Fibroblast of skin of left quadriceps (primary cell): ENCODE measurements at regions not wholly inside any gene's neighbourhood (a gene's known extent, or its start where the extent isn't known, plus 50 kb on each side); places are given as distances from the start of the nearest gene placed in this dataset.
A peak's percentile ranks its signal among the peaks of the same experiment; 100 is the strongest.

Experiments
- DNase-seq, 2 experiments: peaks; one replicate each; pipeline ENCODE4 v3.0.0-alpha.2; 2013; ENCODE audit warnings: low read depth in 2 of 2

DNA sequence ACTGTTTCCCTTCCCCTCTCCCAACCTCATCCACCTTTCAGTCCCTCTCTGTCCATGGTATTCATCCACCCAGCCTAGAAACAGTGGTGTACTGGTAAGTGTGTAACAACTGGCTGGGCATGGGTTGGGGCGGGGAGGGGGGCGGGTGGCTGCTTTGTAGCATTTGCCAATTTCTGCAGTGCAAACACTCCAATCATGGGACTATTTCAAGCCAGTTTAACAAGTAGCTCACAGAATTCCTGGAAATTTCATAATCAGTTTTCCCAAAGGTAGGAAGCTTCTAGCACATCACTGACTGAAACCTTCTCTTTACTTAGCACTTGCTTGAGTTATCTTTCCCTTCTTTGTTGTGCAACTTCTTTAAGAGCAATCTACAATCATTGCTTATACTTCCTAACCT is 100.8 kb upstream of the WASF3 start:
- no peak for DNase-seq

DNA sequence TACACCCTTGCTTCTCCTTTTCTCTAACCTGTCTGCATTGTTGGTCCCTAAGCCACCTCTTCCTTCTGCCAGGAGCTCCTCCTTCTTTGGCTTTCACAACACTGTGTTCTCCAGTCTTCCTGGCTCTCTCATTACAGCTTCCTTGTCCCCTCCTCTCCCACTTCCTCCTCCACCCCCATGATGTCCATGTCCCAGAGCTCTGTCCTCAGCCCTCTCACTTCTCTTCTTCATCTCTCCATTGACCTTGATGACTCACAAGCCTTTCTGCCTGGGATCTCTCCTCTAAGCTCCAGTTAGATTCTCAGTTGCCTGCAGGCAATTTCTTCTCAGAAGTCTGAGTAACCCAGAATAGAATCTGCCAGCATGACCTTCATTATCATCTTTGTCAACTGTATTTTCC is 100.3 kb upstream of the WASF3 start:
- DNase-seq = no peak

DNA sequence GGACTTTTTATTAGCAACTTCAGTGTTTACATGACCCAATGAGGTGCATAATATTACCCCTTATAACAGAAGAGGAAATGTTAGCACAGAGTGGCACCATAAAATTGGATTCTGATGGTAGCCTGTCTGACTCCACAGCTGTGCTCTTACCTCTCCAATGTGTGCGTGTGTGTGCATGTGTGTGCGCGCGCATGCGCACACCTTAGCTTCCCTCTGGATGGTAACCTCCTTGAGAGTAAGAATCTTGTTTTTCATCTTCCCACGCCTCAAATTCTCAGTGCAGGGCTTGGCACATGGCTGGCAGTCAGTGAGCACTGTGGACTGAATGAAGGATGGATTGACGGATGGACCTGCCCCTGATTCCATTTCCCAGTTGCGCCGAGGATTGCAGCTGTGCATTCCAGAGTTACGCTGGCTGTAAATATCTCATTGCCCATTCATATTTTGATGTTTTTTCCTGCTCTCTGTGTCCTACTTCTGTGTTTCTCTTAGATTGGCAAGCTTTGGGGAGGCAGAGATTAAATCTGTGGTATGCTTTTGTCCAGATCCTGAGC is 99.2 kb upstream of the WASF3 start:
- no peak for DNase-seq

DNA sequence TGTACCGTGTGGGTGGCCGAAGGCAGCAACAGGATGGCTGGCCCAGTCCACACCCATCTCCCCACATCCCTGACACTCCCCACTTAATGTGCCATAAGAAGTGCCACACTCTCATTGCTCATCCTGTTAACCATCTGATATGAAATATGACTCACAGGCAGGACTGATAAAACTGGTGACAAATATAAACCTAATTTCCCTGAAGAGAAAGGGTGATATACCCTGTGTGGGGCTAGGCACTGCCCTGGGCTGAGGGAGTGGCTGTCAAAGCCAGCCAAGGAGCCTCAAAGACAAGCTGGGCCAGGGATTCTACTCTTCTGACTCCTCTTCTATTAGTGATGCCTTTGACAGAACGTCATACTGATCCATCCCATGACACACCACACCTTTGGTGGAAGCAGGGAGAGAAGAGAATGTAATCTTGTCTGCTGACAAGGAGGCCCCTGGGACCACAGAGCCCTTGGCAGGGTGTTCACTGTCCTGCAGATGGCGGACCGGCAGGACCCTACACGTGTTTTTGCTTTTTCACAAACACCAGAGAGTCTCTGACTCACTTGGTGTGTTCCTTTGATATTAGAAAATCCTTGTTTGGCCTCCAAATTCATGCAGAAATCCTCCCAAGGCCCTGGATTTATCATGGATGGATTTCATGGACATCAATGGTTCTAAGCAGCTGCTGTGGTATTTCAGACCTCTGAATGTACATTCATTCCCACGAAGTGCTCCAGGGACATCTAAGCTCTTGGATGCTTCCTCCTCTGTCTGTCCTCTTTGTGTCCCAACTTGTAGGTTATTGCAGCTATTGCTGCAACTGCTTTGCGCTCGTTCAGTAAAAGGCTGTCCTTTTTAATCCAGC is 98.0 kb upstream of the WASF3 start:
- DNase-seq = no peak

DNA sequence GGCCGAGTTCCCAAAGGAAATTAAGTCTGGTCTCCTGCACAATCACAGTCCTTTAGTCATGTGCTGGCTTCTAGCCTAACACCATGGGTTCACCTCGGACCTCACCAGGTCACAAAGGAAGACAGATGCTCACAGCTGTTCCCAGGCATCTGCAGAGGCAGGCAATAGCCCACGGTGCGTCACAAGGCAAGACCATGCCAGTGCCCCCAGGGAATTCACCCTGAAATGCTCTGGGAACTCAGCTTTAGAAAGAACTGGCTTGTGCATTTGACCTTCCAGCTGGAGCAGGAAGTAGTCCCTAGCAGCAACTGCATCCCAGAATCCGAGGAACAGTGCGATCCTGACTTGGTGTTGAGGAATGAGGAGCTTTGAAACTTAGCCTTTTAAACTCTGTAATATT is 96.8 kb upstream of the WASF3 start:
- DNase-seq = no peak

DNA sequence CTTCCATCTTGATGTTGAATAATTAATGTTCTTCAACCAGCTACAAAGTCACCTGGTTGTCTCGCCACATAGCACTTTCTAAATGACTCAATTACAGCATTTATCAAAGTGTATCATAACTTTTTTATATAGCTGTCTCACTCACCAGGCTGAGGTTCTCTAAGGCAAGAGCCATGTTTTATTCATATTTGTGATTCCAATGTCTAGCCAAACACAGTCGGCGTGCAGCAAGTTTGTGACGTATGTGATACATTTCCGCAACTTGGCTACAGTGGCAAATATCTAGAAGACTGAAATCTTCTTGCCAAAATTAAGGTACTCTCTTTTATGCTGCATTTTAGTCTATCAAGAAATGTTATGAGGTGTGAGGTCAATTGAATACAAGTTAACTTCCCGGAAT is 94.2 kb upstream of the WASF3 start:
- no peak for DNase-seq

DNA sequence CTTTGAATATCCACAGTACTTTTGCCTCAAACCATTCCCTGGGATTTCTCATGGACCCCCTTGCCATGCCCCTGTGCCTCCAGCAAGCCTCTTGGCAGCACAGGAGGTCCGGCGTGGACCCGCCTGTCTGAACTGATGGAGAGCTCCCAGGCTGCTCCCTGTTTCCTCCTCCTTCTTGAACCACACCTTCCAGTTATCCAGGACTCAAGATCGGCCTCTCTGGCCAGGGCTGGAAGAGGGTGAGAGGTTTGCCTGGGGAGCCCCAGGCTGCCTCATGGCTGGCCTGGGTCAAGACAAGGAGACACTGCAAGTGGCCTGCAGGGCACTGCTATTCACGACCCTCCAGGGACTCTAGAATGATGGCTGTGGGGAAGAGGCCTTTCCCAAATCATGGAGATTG is 93.6 kb upstream of the WASF3 start:
- DNase-seq = no peak

DNA sequence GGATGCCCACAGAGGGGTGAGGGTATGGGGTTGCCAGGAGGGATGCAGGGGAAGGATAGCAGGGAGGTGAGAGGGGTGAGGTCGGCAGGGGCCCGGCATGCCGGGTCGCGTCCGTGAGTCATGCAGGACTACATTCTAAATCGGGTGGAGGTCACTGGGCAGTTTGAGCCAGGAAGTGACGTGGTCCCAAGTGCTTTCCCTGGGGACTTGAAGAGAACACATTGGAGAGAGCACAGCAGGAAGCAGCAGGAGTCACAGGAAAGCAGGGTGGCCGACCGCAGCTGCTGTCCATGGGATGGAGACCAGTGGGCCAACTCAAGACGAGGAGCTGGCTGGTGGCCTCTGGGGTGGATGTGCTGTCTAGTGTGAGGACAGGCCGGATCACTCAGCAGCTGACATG is 92.0 kb upstream of the WASF3 start:
- no peak for DNase-seq

DNA sequence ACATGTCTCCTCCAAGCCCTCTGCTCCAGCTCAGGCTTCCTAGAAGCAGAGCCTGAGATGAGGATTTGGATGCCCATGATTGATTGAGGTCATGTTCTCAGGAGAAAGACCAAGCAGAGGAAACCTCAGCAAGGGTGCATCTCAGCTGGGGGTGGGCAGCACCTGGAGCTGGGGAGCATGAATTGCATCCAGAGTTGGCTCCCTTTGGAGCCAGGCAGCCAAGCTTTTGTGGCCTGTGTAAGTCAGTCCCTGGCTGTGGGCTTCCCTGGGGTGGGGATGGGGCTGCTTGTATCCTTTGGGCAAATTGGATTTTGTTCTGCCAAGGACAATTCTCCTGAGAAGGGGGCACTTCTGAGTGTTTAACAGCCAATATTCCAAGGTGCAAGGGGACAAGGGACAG is 91.5 kb upstream of the WASF3 start:
- DNase-seq = no peak

DNA sequence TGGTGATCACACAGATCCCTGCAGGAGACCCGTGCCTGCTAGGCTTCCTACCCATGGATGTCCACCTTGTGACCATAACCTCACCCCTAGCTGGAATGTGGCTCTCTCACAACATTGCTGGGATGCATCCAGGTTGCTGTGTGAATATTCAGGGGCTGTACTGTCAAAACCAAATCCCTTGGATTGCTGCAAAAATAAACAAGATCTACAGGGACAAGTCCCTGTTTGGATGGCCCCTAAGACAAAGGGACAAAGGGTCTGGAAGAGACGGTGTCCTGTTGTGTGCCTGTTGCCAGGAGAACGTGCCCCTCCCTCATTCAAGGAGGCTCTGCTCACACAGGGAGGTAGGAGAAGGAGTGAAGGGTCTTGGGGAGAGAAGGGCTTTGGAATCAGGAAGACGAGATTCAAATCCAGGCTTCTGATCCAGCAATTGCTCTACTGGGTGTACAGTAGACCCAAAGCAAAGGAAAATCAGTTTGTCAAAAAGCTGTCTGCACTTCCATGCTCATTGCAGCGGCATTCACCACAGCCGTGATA is 89.2 kb upstream of the WASF3 start:
- DNase-seq = no peak

DNA sequence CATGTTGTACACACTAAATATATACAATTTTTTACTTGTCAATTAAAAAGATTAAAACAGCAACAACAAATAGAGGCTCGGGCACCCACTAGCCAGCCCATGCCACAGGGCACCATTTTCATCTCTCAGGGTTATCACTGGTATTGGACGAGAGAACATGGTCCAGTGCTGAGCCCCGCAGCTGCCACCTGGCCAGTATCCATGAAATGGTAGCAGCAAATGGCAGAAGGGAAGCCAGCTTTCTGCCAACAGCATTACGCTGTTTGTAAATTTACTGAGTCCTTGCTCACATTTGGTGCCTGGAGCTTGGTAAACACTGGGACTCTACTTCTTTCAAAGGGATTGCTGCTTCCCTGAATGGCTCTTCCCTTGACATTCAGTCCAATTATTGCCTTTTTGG is 87.9 kb upstream of the WASF3 start:
- DNase-seq = no peak

DNA sequence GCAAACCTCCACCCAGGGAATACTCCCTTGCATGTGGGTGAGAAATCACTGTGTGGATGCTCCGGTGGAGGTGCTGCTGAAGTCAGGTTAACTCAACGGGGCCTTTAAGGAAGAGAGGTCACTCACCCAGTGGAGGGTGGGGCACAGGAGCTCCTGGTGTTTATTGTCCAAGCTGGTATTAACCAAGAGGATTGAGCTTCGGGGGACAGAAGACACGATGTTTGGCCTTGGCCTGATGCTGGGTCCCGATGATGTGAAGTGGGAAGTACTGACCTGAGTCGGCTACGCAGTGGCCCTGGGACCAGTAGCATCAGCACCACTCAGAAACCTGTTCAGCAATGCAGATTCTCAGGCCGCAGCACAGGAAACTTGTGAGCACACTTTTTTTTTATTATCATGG is 85.7 kb upstream of the WASF3 start:
- DNase-seq = no peak

DNA sequence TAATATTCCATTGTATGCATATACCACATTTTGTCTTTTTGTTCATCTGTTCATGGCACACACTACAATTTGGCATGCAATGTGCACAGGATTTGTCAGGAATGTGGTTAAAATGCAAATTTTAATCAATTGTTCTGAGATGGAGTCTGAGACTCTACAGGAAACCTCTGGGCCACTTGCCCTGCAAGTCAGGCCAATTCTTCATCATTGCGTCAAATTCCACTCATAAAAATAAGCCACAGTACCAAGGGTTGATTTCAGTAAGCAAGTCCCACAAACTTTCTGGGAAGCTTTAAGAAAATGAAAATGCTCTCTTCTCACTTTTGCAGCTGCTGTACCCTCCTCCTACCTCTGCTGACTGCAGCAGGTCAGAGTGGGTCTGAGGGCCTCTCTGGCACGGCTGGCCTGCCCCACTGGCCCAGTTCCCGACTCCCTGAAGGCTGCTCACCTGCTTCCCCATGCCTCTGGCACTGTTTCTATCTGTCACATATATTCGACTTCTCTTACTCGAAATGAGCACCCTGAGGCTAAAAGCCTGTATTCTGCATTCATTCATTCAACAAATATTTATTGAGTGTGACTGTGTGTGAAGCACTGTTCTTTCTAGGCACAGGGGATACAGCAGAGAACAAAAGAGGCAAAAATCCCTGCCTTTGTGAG is 83.8 kb upstream of the WASF3 start:
- DNase-seq = no peak

DNA sequence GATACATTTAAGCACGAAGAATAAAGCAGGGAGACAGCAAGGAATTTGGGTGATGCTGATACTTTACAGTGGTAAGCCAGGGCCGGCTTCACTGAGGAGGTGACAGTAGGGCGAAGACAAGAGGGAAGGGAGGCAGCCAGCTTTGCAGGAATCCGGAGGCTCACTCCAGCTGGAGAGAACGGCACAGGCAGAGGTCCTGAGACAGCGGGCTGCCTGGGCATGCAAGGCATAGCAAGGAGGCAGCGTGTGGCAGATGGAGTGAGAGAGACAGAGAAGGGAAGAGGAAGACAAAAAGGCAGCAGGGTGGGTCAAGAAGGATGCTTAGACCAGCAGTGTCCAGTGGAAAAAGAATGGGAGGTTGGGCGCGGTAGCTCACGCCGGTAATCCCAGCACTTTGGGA is 83.2 kb upstream of the WASF3 start:
- DNase-seq = no peak

DNA sequence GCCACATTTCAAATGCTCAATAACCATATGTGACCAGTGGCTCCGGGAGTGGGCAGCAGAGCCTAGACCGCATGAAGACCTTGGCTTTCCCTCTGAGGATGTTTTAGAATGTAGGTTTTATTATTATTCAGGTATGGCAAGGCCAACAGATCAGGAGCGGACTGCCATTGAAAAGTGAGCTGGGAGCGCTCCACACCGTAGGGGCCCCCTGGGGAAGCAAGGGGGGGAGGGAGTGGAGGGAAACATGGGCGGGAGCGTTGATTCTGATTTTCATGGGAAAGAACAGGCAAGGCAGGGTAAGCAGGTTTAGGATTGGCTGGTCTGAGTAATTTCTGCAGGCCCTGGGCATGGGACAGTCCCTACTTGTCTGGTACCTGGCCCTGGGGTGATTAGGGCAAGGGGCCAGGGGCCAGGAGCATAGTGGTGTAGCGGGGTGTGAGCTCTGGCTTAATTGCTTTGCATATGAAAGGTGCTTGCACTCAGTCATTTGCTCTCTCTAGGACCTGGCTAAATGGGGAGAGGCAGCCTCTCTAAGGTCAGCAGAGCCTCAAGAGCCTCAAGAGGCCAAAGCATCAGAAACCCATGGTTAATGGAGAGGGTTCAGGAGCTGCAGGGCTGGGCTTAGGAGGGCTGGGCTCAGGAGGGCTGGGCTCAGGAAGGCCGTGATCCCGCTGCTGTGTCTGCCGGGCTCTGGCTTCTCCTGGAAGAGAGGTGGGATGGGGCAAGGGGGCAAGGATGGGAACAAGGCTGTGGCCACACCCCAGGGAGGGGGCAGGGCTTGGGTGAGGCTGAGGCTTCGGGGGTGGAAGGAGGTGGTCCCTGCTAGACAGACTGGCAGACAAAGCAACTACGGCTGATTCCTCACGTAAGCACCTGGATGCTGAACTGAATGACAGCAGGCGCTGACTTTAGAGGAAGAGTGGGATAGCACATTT is 82.0 kb upstream of the WASF3 start:
- no peak for DNase-seq

DNA sequence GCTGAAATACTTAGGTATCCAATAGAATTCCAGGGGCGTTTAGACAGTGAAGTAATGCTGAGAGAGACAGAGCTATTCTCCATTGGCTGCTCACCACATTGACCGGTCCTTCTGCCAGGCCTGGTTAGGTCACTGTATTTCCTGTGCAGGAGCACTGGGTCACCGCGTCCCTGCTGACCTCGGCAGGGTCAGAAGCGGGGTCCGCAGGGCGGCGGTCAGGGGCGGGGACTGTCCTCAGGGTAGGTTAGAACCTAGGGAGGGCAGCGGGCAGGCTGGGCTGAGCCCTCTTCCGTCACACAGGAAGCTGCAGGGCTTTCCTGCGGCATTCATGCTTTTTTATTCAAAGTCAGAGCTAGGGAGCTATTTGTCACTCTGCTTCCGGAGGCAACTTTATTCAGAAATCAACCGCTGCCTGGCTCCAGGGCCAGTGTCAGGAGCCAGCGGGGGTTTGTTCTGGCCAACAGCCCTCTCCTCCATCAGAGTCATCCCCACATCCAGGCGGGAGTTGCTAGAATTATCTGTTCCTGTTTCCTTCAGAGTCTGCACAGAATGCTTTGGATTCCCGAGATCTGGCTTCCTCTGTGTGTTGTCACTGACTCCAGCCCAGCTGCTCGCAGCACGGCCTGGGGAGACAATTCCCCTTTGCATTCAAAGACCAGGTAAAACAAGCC is 81.2 kb upstream of the WASF3 start:
- DNase-seq = no peak

DNA sequence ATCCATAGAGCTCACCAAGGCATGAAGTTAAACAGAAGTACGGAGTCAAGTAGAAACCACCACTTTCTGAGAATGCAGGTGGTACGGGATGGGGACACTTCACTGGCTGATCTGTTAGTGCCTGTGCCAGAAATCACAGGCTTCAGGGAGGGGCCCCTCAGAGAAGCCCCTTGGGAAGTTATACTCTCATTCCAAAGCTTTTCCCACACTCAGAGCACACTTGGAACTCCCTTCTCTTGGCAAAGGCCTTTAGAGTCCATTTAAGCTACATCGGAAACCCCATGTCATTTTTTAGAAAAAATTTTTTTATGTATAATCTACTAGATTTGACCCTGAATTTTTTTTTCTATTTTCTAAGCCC is 80.7 kb upstream of the WASF3 start:
- DNase-seq = no peak

DNA sequence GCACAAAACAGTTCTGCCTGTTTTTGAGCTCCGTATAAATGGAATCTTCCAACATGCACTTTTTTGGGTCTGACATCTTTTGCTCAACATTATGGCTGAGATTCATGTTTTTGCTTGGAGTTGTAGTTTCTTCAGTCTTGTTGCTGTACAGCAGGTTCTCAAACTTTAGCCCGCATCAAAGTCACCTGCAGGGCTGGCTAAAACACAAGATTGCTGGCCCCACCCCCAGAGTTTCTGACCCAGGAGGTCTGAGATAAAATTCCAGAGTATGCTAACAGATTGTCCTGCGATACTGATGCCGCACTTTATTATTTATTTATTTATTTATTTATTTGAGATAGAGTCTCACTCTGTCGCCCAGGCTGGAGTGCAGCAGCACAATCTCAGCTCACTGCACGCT is 79.8 kb upstream of the WASF3 start:
- no peak for DNase-seq

DNA sequence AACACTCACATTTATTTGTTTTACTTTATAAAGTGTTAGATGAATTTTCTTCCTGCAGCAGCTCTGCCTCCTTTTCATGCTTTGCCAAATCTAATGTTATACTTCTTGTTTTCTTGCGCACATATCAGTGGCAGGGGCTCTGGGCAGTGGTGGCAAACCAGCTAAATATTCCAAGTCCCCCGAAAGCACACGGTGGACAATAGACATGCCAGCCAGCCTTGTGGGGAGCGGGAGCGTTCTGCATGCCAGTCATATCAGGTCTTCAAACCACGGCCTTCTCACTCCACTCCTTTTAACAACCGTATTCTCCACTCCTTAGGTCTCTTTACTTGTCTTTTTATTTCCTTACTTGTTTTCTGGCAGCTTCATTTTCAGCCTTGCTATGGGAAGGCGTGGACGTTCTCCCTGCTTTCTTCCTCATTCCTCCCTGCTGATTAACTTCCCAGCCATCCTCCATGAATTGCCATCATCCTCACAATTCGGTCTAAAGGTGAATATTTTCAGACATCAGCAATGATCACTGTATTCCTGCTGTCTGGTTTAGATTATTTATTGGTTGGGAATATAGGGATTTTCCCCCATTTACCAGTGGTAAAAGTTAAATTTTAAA is 77.1 kb upstream of the WASF3 start:
- DNase-seq = no peak

DNA sequence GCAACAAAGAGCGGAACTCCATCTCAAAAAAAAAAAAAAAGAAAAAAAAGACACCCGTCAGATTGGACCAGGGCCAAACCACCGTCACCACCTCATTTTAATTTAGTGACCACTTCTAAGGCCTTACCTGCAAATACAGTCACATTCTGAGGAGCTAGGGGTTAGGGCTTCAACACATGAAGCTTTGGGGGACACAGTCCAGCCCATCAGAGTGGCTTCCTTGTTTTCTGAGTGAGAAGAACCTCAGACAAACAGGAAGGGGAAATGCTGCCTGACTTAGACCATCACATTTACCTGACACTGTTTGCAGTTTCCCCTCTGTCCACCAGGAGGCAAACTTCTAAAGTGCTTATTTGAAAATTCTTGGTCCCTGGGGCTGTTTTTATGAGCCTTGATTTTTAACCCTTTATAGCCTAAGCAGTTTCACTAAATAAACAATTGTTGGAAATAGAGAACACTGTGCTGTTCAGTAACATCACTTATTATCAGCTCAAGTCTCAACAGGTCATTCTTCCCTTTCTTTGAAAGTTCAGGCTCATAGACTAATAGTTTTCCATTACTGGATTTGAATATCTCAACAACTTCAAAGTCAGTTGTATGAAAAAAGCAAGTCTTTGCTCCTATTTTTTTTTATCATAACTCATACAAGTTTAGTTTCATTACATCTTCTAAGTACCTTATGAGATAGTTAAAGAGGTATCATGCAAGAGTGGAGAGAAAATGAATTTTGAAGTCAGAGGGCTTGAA is 74.9 kb upstream of the WASF3 start:
- DNase-seq = peak in 1 of 2 experiments; percentile 60
